Ovary (tissue), 7 donors: ENCODE measurements at regions not wholly inside any gene's neighbourhood (a gene's known extent, or its start where the extent isn't known, plus 50 kb on each side); places are given as distances from the start of the nearest gene placed in this dataset.

Experiments
- DNase-seq, 5 donors: peaks; one replicate each; pipeline ENCODE4 v3.0.0-alpha.2; 2019 to 2020
- H3K27ac ChIP-seq, 2 donors: fragments of 200-600 bp; one replicate each; pipeline versions ENCODE4 v1.5.1 to v1.8.0; 2019 to 2022
- H3K27me3 ChIP-seq: fragments of 200-600 bp; one replicate; pipeline ENCODE4 v1.8.0; 2022
- H3K36me3 ChIP-seq: fragments of 200-600 bp; sonication (generic); one replicate; pipeline ENCODE4 v1.5.1; 2019
- H3K4me1 ChIP-seq: one replicate; pipeline ENCODE4 v1.8.1; 2013; ENCODE audit warnings: mild to moderate bottlenecking, moderate library complexity; ENCODE audit not compliant: insufficient read depth
- H3K4me3 ChIP-seq: fragments of 200-600 bp; sonication (generic); one replicate; pipeline ENCODE4 v1.5.1; 2017
- H3K9me3 ChIP-seq, 2 donors: fragments of 200-600 bp in 1 of 2; sonication (generic) in 1 of 2; one replicate each; pipeline versions ENCODE4 v1.5.1 to v1.8.1; 2013 to 2019; ENCODE audit warnings: mild to moderate bottlenecking in 1 of 2, moderate library complexity in 1 of 2
- EP300 ChIP-seq: sonication (generic); formaldehyde crosslinking; IDR thresholded peaks from one replicate; pipeline ENCODE4 v1.6.1; 2017; ENCODE audit warnings: antibody characterized with exemption
- POLR2A ChIP-seq: fragments of 450-650 bp; IDR thresholded peaks from one replicate; pipeline ENCODE4 v1.6.1; 2017; ENCODE audit warnings: antibody characterized with exemption, mild to moderate bottlenecking, moderate library complexity
- WGBS, 3 donors: extraction: QIAGEN DNeasy Blood & Tissue Kit in 1 of 3; methylation state at CpG; one replicate each; pipeline versions ENCODE4 v1.1.5 to v1.1.7; 2013 to 2017; 5-methylcytosine and 5-hydroxymethylcytosine counted together
- intact Hi-C, 4 donors: fragments of 100-400 bp; cut with DNase I; formaldehyde crosslinking; loops; one replicate each; pipeline versions ENCODE4 v1.11.0 to v1.15.1; 2022 to 2023
- TF ChIP-seq, protein P1 (sequence below), 3 donors: fragments of 450-650 bp in 2 of 3; fragments of 200-600 bp in 1 of 3; IDR thresholded peaks; one replicate each; pipeline versions ENCODE4 v1.5.1 to v1.8.0; 2016 to 2022; ENCODE audit warnings: antibody characterized with exemption in 3 of 3, mild to moderate bottlenecking in 1 of 3
- donor health status: DM: no; HTN: no; CAD: no; lungs with moderate emphysema.
- donor health status: DM: no; HTN: no; CAD: no.
- donor health status: Bipolar disorder and iron deficiency.
- donor health status: DM: no; HTN: no; CAD: no.
- donor health status: DM: yes; HTN: yes; CAD: no.

DNA sequence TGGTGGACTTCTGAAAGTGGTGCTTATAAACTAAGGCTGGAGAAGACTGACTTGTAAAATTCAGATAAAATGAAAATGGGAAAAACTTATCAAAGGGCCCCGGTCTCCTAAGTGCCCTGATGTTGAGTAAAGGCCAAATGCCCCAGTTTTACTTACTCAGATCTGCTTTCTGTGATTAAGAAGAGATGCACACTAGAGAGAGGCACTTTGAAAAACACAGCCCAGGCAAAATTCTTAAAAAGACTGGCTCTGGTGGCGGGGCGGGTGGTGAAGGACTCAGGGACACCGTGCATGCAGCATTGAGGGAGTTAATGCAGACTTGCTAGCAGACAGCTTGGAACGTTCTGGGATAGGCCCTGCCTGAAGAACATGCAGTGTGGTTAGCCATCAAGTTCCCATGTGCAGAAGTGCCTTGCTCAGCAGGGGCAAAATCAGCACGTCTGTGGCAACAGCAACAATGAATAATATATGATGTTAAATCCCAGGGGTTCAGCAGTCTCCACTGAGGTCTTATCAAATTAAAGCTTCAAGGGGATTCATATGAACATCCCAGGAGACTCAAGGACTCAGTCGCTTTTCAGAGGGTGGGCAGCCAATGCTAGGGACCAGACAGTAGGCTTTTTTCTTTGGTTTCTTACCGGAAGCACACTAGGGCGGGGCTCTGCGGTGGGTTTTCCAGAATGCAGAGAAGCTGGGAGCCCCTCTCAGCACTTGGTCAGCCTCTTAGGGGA is 105.0 kb downstream of the DAD1 start:
- Histone ChIP-seq H3K27me3 (no peaks in the 10 kb centered on the region), H3K4me3 (no peak overlapping the region), H3K27ac (no peak overlapping the region), H3K9me3 (no peaks in the 10 kb centered on the region), H3K36me3 (no peaks in the 10 kb centered on the region), H3K4me1 (peaks cover 8% of the 10 kb centered on the region)
- TF ChIP-seq, protein P1, sequence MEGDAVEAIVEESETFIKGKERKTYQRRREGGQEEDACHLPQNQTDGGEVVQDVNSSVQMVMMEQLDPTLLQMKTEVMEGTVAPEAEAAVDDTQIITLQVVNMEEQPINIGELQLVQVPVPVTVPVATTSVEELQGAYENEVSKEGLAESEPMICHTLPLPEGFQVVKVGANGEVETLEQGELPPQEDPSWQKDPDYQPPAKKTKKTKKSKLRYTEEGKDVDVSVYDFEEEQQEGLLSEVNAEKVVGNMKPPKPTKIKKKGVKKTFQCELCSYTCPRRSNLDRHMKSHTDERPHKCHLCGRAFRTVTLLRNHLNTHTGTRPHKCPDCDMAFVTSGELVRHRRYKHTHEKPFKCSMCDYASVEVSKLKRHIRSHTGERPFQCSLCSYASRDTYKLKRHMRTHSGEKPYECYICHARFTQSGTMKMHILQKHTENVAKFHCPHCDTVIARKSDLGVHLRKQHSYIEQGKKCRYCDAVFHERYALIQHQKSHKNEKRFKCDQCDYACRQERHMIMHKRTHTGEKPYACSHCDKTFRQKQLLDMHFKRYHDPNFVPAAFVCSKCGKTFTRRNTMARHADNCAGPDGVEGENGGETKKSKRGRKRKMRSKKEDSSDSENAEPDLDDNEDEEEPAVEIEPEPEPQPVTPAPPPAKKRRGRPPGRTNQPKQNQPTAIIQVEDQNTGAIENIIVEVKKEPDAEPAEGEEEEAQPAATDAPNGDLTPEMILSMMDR (IDR thresholded peaks at IDR 0.05): no peak
- no peak for TF ChIP-seq POLR2A
- no peak for TF ChIP-seq EP300
- intact Hi-C loops: no loop called here
- 58 to 71% (median 62%) methylated on average over 10 of the region's 10 CpGs for WGBS, 3 donors
- no peak for DNase-seq

DNA sequence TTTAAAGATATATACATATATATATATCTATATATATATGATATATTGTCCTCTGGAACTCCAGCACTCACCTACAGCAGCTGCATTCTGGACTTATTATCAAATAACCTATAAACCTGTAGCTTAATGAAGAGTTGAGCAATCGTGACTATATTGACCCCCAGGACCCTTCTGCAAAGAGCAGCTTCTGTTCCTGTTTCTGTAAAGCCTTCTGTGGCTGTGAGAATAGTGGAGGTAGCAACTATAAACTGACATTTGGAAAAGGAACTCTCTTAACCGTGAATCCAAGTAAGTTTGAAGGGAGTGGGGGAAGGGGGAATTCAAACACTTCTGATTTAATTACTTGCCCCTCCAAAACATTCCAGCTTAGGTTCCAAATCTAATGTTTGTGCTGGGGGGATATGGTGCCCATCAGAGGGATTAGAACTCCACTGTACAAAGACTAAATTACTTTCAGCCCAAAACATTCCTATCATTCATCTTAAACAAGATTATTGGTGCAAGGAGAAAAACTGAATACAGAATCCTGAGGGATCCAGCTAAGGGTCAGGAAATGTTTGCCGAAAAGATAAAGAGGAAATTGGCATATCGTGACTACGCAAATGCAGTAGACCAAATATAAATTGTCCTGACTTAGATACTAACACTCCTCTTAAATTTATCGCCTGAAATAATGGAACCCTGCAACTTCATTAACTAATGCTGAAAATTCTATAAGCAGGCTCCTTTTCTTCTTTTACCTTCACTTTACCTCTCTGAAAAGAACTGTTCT is 106.1 kb downstream of the DAD1 start:
- Histone ChIP-seq H3K27ac (no peak overlapping the region), H3K27me3 (no peaks in the 10 kb centered on the region), H3K4me1 (peaks cover 15% of the 10 kb centered on the region), H3K4me3 (no peak overlapping the region), H3K36me3 (no peaks in the 10 kb centered on the region), H3K9me3 (no peaks in the 10 kb centered on the region)
- WGBS, 3 donors: 74 to 85% (median 81%) methylated on average over 6 of the region's 6 CpGs
- no peak for DNase-seq
- no peak for TF ChIP-seq EP300
- TF ChIP-seq, protein P1 (IDR thresholded peaks at IDR 0.05): no peak
- no peak for TF ChIP-seq POLR2A
- intact Hi-C loops: no loop called here

DNA sequence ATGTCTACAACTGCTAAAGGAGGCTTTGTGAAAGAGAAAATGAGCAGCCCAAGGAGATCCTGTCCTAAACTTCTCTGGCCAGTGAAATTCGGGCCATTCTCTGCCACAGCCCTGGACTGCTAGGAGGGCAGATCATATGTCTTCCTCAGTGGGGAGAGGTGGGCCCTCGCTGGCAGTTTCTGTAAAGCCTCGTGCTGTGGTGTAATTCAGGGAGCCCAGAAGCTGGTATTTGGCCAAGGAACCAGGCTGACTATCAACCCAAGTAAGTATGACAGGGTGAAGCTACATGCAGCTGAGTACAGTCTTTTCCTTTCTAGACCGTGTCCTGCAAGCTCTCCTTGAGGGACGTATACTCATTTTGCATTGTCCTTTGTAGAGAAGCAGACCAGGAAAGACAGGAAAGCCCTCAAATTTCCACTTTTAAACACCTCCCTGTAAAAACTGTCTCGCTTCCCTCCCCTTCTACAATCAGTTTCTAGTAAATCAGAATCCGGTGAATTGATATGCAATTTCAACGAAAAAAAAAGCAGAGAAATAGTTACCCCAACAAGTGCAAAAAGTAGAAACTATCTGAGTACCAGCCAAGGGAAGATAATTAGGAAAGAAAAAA is 106.8 kb downstream of the DAD1 start:
- no peak overlapping the region for H3K4me3 ChIP-seq
- H3K4me1 ChIP-seq: peaks cover 18% of the 10 kb centered on the region
- H3K27me3 ChIP-seq: no peaks in the 10 kb centered on the region
- intact Hi-C loops: no loop called here
- H3K9me3 ChIP-seq: no peaks in the 10 kb centered on the region
- TF ChIP-seq POLR2A (no peak), EP300 (no peak)
- TF ChIP-seq, protein P1 (IDR thresholded peaks at IDR 0.05): no peak
- DNase-seq: no peak
- H3K36me3 ChIP-seq: no peaks in the 10 kb centered on the region
- WGBS, 3 donors: 76 to 86% (median 85%) methylated on average over 8 of the region's 8 CpGs
- H3K27ac ChIP-seq: no peak overlapping the region

DNA sequence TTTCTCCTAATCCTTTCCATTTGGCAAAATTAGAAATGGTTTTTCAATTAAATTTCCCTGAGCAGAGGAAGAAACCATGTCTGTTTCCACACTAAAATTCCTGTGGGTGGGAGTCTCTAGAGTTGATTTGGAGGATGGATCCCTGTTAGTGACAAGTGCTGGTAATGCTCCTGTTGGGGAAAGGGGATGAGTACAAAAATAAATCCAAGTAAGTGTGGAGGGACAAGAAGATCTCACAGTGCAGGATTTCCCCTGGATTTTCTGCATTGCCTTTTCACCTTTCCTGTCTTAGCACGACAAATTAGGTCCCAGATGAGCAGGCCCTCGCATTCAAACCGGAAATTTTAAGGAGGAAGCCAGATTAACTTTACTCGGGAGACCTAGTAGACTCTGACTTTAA is 107.5 kb downstream of the DAD1 start:
- no peak for DNase-seq
- H3K27me3 ChIP-seq: no peaks in the 10 kb centered on the region
- H3K36me3 ChIP-seq: no peaks in the 10 kb centered on the region
- H3K4me1 ChIP-seq: peaks cover 20% of the 10 kb centered on the region
- H3K4me3 ChIP-seq: no peak overlapping the region
- no peaks in the 10 kb centered on the region for H3K9me3 ChIP-seq
- H3K27ac ChIP-seq: no peak overlapping the region
- intact Hi-C loops: no loop called here
- TF ChIP-seq POLR2A (no peak), EP300 (no peak)
- TF ChIP-seq, protein P1 (IDR thresholded peaks at IDR 0.05): no peak
- WGBS, 3 donors: 55 to 66% (median 61%) methylated on average over 4 of the region's 4 CpGs
